ENCODE measurements at regions not wholly inside any gene's neighbourhood (a gene's known extent, or its start where the extent isn't known, plus 50 kb on each side); places are given as distances from the start of the nearest gene placed in this dataset.

- no peak overlapping the region for H3K4me3 ChIP-seq (ENCODE audit: low read length)
- DNase-seq (ENCODE audit: low read depth, low spot score) = no peak
These were observed 381.5 kb upstream of the PSMD7 start for GRCh38 chr16:73915140-73915539.

- no peak for DNase-seq (ENCODE audit: low read depth, low spot score)
- no peak overlapping the region for H3K4me3 ChIP-seq (ENCODE audit: low read length)
These were observed 383.8 kb upstream of the PSMD7 start for GRCh38 chr16:73912850-73913249.

DNA sequence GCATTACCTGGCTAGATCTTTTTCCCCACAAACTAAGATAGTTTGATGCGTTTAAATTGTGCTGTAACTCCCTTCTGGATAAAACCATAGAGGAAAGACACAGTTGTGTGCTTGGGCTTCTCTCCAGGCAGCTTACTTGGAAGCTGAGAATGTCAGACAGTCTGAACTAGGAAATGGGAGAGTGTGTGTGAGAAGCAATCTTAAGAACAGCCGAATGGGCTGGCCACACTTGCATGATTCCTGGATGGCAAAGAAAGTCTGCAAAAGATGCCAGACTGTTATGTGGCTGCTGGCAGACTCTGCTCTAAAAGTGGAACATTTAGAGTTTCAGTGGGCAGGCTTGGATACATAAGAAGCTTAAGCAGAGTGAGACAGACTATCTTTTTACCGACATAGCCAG is 384.3 kb upstream of the PSMD7 start:
- H3K4me3 ChIP-seq (ENCODE audit: low read length) = no peak overlapping the region
- no peak for DNase-seq (ENCODE audit: low read depth, low spot score)

- H3K4me3 ChIP-seq (ENCODE audit: low read length) = no peak overlapping the region
- no peak for DNase-seq (ENCODE audit: low read depth, low spot score)
These were observed 387.0 kb upstream of the PSMD7 start for GRCh38 chr16:73909529-73910035.

DNA sequence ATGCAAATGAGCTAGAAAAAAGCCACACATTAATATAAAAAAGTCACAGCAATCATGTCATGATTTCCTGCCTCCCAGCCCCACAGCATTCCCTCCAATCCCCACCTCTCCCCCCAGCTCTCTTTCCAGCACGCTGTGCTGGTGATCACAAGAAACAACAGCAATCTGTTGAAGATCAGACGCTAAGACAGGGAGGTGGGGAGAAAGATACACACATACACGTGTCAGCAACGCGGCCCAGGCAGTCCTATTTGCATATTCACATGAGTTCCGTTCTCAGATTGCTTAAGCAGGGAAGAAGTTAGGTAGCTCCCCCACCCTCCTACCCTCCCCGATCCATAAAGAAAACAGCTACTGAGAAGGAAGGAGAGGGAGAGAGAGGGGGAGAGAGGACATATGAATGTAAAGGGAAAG is 405.5 kb upstream of the PSMD7 start:
- H3K4me3 ChIP-seq (ENCODE audit: low read length) = no peak overlapping the region
- peak; percentile 20 for DNase-seq (ENCODE audit: low read depth, low spot score)

DNA sequence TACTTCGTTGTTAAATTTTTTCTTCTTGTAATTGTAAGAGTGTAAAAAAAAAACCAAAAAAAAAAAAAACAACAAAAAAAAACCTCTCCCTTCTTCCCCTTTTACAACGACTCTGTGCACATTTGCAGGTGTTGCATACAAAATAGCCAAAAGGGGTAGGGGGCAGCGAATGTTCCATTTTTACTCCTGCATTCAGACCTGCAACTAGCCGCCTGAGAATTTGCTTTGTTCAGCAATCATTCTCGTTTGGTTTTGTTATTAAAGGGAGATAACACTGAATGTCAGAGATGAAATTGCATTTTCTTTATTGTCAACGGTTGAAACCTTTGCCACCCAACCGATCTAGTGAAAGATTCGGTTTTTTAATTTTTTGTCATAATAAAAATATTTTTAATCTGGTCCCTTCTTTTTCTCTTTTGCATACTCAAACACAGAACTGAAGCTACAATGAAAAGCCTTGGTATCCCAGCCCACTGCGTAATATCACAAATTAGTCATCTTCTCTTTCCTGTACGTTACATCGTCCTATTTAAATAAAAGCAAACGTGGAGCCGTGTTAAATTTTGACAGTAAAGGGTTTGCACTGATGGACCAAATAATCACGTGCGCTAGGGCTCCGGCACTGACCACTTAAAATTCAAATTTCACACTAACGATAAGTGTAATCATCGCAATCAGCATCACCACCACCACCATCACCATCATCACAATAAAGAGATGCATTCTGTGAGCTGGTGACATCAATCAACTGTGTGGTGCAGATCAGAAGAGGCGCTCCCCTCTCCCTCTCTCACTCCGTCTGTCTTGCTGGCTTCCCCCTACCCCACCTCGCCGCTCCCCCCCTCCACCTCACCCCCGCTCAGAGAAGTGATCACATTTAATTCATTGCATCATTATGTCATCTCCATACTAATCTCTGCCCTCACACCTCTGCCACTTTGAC is 406.2 kb upstream of the PSMD7 start:
- no peak overlapping the region for H3K4me3 ChIP-seq (ENCODE audit: low read length)
- no peak for DNase-seq (ENCODE audit: low read depth, low spot score)

DNA sequence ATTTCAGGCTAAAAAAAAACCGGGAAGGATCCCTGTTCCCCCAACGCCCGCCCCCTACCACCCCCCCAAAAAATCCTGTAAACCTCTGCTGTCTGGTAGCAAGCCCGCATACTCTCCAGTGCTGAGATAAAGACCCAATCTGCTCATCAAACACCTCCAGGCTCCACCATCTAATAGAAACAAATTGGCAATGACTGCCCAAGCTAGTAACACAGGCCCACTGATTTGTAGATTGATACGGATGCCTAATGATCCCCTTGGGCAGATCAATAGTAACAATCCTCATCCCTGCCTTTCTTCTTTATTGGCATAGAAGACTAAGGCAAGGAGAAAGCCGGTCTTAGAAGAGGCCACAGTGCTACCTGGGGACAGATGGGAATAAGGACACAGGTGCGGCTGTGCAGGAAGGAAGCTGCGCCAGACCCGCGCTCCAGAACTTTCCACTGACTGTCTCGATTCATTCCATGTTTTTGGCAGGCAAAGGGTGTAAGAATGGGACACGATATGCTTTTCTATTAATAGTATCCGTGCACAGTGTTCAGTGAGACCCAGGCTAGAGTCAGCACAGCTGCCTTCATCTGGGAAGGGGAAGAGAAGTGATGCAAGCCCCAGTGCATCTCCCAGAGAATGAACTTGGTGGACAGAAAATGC is 407.6 kb upstream of the PSMD7 start:
- H3K4me3 ChIP-seq (ENCODE audit: low read length) = no peak overlapping the region
- DNase-seq (ENCODE audit: low read depth, low spot score) = no peak

GRCh38 chr16:73887911-73888310 is 408.7 kb upstream of the PSMD7 start:
- H3K4me3 ChIP-seq (ENCODE audit: low read length) = no peak overlapping the region
- no peak for DNase-seq (ENCODE audit: low read depth, low spot score)

DNA sequence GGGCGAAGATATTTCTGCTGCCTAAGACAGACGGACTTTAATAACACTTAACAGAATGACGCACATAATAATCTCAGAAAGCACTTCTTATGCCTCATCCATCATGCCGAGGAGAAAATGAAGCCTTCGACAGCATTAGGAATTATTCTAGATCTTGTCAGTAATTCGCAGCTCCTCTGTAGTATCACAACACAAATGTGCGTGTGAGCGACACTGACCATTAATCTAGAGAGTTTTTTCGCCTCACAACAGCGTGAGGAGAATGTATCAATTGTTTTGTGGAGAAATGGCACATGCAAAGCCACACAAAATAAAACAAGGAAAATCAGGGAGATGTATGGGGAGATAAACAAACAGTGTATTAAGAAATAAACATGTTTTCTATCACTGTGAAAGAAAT is 410.2 kb upstream of the PSMD7 start:
- no peak for DNase-seq (ENCODE audit: low read depth, low spot score)

DNA sequence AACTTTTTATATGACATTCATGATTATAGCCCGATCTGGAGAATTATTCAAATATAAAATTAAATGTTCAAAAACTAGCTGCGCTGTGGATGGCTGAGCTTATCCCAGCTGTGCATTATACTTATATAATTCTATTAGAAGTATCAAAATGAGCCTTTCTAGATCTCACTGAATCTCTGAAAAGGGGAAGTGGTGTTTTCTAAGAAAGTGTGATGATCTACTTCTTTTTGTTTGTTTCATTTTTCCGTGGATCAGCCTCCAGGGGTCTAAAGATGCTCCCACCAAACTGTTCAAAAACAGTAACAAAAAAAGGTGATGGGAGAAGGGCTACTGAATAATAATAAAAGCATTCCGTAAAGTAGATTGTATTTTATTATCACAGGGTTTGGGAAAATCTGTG is 411.3 kb upstream of the PSMD7 start:
- no peak overlapping the region for H3K4me3 ChIP-seq (ENCODE audit: low read length)
- DNase-seq (ENCODE audit: low read depth, low spot score) = no peak

More for the DNA sequence above, 410.2 kb upstream of the PSMD7 start:
- H3K4me3 ChIP-seq (ENCODE audit: low read length) = no peak overlapping the region

DNA sequence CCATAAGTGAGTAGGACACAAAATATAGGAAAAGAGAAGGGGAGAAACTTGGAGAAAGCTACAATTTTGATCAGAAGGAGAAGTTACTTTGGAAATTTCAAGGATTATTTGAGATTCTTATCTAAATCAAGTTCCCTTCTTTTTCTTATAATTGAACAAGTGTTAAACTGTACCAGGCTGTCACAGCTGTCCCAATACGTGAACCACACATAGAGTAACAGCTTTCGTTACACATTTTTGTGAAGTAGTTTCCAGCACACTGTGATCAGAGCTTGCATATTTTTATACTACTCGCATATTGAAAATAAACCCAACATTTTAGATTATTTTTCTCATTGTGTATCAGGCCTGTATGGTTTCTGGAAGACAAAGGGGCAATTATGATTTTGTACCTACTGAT is 412.8 kb upstream of the PSMD7 start:
- no peak for DNase-seq (ENCODE audit: low read depth, low spot score)
- no peak overlapping the region for H3K4me3 ChIP-seq (ENCODE audit: low read length)

DNA sequence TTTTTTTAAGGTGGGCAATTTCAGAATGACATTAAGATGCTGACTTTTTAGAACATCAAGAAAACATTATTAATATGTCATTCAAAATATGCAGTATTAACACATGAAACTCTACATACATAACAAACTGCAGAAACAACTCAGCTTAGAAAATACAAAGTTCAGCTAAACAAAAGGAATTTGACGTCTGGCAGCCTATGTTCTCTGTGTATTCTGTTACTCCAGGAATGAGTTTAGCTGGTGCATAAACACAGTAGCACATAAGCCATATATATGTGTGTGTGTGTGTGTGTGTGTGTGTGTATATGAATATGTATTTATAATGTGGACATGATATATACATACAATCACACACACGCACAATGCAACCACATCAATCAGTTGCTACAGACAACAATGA is 413.5 kb upstream of the PSMD7 start:
- H3K4me3 ChIP-seq (ENCODE audit: low read length) = no peak overlapping the region
- no peak for DNase-seq (ENCODE audit: low read depth, low spot score)

GRCh38 chr16:73882651-73883050 is 414.0 kb upstream of the PSMD7 start:
- DNase-seq (ENCODE audit: low read depth, low spot score) = no peak
- H3K4me3 ChIP-seq (ENCODE audit: low read length) = no peak overlapping the region

- DNase-seq (ENCODE audit: low read depth, low spot score) = no peak
- no peak overlapping the region for H3K4me3 ChIP-seq (ENCODE audit: low read length)
These were observed 414.6 kb upstream of the PSMD7 start for GRCh38 chr16:73882033-73882432.

DNA sequence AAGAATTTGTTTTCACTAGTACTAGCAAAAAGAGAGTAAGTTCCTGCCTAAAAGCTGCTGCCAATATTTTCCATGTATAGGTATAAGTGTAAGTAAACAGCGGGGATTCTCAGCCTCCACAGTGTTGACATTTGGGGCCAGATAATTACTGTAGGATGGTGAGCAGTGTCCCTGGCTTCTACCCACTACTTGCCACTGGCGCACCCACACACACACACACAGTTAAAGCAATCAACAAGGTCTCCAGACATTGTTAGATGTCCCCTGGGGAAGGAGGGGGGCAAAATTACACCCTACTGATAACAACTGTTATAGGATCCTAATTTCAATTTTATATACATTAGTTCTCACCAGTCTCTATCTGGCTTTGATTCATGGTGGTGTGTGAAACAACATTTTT is 417.0 kb upstream of the PSMD7 start:
- no peak for DNase-seq (ENCODE audit: low read depth, low spot score)
- H3K4me3 ChIP-seq (ENCODE audit: low read length) = no peak overlapping the region

- DNase-seq (ENCODE audit: low read depth, low spot score) = peak; percentile 57
- H3K4me3 ChIP-seq (ENCODE audit: low read length) = no peak overlapping the region
These were observed 418.0 kb upstream of the PSMD7 start for GRCh38 chr16:73878611-73879010.

- no peak for DNase-seq (ENCODE audit: low read depth, low spot score)
- H3K4me3 ChIP-seq (ENCODE audit: low read length) = no peak overlapping the region
These were observed 419.5 kb upstream of the PSMD7 start for GRCh38 chr16:73877150-73877549.

- DNase-seq (ENCODE audit: low read depth, low spot score) = no peak
- H3K4me3 ChIP-seq (ENCODE audit: low read length) = no peak overlapping the region
These were observed 420.5 kb upstream of the PSMD7 start for GRCh38 chr16:73875996-73876690.

GRCh38 chr16:73874324-73874723 is 422.3 kb upstream of the PSMD7 start:
- DNase-seq (ENCODE audit: low read depth, low spot score) = no peak
- no peak overlapping the region for H3K4me3 ChIP-seq (ENCODE audit: low read length)

DNA sequence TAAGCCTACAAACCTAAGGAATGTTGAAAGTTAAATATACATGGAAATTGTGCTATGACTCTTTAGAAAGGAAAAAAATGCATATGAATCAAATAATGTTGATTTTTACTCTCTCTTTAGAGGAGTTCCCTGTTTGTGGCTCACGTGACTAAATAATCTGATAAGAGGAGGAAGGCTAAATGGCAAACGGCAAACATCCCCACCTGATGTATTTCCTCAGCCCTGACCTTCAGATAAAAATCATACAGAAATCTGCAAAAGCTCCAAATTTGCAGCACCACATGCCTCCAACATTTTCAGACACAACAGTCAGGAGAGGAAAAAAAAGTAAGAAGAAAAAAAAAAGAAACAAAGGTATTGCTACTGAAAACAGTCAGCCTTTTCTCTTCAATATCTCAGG is 423.0 kb upstream of the PSMD7 start:
- no peak overlapping the region for H3K4me3 ChIP-seq (ENCODE audit: low read length)
- DNase-seq (ENCODE audit: low read depth, low spot score) = no peak
